ENCODE measurements at regions not wholly inside any gene's neighbourhood (a gene's known extent, or its start where the extent isn't known, plus 50 kb on each side); places are given as distances from the start of the nearest gene placed in this dataset.
A peak's percentile ranks its signal among the peaks of the same experiment; 100 is the strongest.
"Not testable (repeated sequence)": the region's sequence is repeated elsewhere in the genome, so short reads cannot be mapped to it uniquely, and the experiment has no call there.

DNA sequence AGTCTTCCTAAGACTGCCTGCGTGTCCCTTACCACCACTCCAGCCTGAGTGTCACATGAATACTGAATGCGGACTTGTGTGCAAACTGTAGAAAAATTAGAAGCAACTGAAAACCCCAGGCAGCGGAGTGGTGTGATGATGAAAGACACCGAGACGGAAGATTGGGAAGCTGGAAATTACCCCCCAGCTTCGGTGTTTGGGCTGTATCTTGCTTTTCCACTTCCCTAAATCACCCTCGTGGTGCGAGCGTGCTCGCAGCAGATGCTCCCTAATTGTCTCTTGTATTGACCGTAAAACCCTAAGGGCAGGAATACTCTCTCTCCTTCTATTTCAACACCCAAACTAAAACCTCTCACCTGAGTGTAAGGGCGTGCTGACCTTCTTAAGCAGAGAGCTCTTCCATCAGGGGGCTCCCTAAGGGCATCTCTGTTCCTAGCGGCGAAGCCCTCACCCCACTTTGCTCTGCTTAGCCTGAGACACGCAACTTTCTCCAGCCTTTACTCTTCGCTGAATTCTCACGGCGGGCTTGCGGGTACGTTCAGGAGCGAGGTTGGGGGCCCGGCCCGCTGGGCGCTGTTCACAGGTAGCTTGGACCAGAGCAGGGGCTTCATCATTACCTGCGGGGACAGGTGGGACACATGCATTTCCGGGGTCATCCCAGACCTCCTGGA is 62.4 kb downstream of the CRYBB2 start:
- peak overlapping the region; percentile 81; the same call in 1 of the 2 replicates for H3K4me3 ChIP-seq (ENCODE audit: low read length)
- H3K4me1 ChIP-seq (ENCODE audit: control insufficient read depth, insufficient read depth, low read length), result no peaks in the 10 kb centered on the region
- no peak for DNase-seq (ENCODE audit: low read depth, low spot score)
- H3K36me3 ChIP-seq (ENCODE audit: control insufficient read depth, insufficient read depth, low read length), result no peaks in the 10 kb centered on the region
- no peak overlapping the region for H3K27ac ChIP-seq (ENCODE audit: low read length)
- H3K9me3 ChIP-seq (ENCODE audit: control insufficient read depth, insufficient read depth, low read length), result no peaks in the 10 kb centered on the region
- WGBS (ENCODE audit: insufficient coverage, insufficient read length), result no CpG with 5 or more reads among the region's 26 CpGs
- peaks cover 12% of the 10 kb centered on the region for H3K27me3 ChIP-seq (ENCODE audit: control insufficient read depth, insufficient read depth, low read length)

DNA sequence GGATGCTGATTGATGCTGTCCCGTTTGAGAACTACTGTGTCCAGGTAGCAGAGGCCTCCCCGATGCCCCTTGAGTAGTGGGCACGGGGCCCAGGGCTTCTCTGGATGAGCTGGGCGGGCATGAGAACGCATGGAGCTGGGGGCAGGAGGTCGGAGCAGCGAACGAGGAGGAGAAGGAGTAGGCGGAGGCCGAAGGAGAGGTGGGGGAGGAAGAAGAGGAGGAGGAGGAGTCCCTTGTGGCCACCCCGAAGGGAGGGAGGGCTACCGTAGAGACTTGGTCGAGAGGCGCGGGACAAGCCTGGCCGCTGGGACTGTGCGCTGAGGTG is 62.9 kb downstream of the CRYBB2 start:
- H3K27ac ChIP-seq (ENCODE audit: low read length), result no peak overlapping the region
- H3K4me3 ChIP-seq (ENCODE audit: low read length), result peak overlapping the region; percentile 81; the same call in 1 of the 2 replicates
- no peaks in the 10 kb centered on the region for H3K36me3 ChIP-seq (ENCODE audit: control insufficient read depth, insufficient read depth, low read length)
- no peak for DNase-seq (ENCODE audit: low read depth, low spot score)
- H3K27me3 ChIP-seq (ENCODE audit: control insufficient read depth, insufficient read depth, low read length), result peaks cover 12% of the 10 kb centered on the region
- H3K9me3 ChIP-seq (ENCODE audit: control insufficient read depth, insufficient read depth, low read length), result no peaks in the 10 kb centered on the region
- H3K4me1 ChIP-seq (ENCODE audit: control insufficient read depth, insufficient read depth, low read length), result no peaks in the 10 kb centered on the region
- no CpG with 5 or more reads among the region's 17 CpGs for WGBS (ENCODE audit: insufficient coverage, insufficient read length)

DNA sequence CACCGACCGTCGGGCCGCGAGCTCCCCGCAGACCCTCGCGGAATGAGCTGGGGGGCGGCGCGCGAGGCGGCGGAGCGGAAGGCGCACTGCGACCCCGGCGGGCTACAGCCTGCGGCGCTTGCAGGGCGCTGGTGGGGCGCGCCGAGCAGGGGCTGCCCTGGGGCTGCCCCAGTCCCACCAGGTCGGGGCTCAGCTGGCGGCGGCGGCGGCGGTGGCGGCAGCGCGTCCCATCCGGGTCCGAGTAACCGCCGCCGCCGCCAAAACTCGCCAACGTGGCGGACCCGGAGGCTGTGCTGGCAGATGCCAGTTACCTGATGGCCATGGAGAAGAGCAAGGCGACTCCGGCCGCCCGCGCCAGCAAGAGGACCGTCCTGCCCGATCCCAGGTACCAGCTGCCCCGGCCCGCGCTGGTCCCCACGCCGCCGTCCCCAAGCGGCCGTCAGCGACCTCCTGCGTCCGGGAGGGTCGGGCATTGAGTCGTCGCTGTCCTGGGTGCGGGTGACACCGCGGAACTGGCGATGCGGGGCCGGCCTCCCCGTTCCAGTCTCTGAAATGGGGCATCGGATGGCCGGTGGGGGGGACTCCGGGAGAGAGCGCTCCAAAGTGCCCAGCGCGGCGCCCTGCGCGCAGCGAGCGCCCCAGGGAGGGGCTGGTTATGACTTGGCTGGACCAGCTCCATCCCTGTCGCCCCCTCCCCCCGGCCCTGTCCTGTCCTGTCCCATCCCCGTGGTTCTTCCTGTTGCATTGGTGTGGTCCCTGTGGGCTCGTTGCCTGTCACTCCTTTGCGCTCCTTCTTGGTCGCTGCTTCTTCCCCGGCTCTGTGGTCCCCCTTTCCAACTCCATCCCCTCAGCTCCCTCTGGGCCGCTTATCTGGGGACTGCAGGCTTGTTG is 63.5 kb downstream of the CRYBB2 start:
- Histone ChIP-seq H3K4me3 (ENCODE audit: low read length) (peak overlapping the region; percentile 81; the same call in 1 of the 2 replicates), H3K9me3 (ENCODE audit: control insufficient read depth, insufficient read depth, low read length) (no peaks in the 10 kb centered on the region), H3K27me3 (ENCODE audit: control insufficient read depth, insufficient read depth, low read length) (peaks cover 12% of the 10 kb centered on the region), H3K27ac (ENCODE audit: low read length) (no peak overlapping the region), H3K4me1 (ENCODE audit: control insufficient read depth, insufficient read depth, low read length) (no peaks in the 10 kb centered on the region), H3K36me3 (ENCODE audit: control insufficient read depth, insufficient read depth, low read length) (no peaks in the 10 kb centered on the region)
- peak; percentile 70 for DNase-seq (ENCODE audit: low read depth, low spot score)
- whole genome bisulfite sequencing (ENCODE audit: insufficient coverage, insufficient read length), result no CpG with 5 or more reads among the region's 91 CpGs

DNA sequence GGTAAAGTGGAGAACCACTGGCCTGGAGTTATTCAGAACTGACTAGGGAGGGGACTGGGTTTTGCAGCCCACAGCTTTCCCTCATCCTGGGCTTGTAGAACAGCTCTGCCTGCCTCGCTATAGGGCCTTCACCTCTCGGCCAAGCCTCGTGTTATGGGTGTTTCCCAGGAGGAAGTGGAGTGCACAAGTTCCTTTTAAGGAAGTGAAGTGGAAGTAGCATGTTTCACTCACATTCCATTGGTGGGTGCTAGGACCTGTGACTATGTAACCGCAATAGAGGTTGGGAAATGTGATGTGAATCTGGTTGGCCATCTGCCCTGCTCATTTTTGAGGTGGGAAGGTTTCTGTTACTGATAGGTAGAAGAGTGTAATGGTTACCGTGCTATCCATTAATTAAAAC is 69.0 kb downstream of the CRYBB2 start:
- H3K36me3 ChIP-seq (ENCODE audit: control insufficient read depth, insufficient read depth, low read length); H3K27ac ChIP-seq (ENCODE audit: low read length); H3K27me3 ChIP-seq (ENCODE audit: control insufficient read depth, insufficient read depth, low read length); H3K4me3 ChIP-seq (ENCODE audit: low read length); H3K9me3 ChIP-seq (ENCODE audit: control insufficient read depth, insufficient read depth, low read length); H3K4me1 ChIP-seq (ENCODE audit: control insufficient read depth, insufficient read depth, low read length); DNase-seq (ENCODE audit: low read depth, low spot score): not testable (repeated sequence)
- no CpG with 5 or more reads among the region's 5 CpGs for WGBS (ENCODE audit: insufficient coverage, insufficient read length)

DNA sequence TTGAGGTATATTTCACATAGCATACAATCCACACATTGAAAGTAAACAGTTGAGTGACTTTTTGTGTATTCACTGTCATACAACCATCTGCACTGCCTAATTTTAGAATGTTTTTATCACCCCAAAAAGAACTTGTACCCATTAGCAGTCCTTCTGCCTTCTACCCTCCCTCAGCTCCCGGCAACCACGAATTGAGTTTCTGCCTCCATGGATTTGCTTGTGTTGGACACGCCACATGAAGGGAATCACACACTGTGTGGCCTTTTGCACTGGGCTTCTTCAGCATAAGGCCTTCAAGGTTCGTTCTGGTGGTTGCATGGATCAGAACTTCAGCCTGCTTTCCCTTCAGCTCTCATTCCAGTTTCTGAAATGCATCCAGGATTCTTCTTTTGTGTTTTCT is 82.5 kb downstream of the CRYBB2 start:
- not testable (repeated sequence) for DNase-seq (ENCODE audit: low read depth, low spot score); H3K4me1 ChIP-seq (ENCODE audit: control insufficient read depth, insufficient read depth, low read length); H3K4me3 ChIP-seq (ENCODE audit: low read length); H3K36me3 ChIP-seq (ENCODE audit: control insufficient read depth, insufficient read depth, low read length); H3K27me3 ChIP-seq (ENCODE audit: control insufficient read depth, insufficient read depth, low read length); H3K9me3 ChIP-seq (ENCODE audit: control insufficient read depth, insufficient read depth, low read length); H3K27ac ChIP-seq (ENCODE audit: low read length)
- no CpG with 5 or more reads among the region's 4 CpGs for WGBS (ENCODE audit: insufficient coverage, insufficient read length)

DNA sequence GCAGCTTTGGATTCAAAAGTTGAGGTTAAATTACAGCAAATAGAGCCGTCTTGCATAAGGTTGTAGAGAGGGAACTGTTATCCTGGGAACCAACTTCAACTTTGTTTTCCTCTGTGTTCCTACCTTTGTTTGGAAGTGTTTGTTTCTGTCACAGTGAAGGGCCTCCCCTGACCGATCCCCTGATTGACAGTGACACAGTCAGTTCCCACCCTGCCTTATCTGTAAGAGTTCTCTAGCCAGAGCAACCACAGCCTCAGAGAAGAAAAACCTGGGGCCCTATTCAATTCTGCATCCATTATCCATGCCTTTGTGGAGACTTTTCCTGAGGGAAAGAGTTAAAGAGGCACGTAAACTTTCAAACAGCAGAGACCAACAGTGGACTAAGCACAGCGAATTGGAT is 90.1 kb downstream of the CRYBB2 start:
- H3K27me3 ChIP-seq (ENCODE audit: control insufficient read depth, insufficient read depth, low read length); DNase-seq (ENCODE audit: low read depth, low spot score); H3K27ac ChIP-seq (ENCODE audit: low read length); H3K4me3 ChIP-seq (ENCODE audit: low read length); H3K4me1 ChIP-seq (ENCODE audit: control insufficient read depth, insufficient read depth, low read length); H3K36me3 ChIP-seq (ENCODE audit: control insufficient read depth, insufficient read depth, low read length); H3K9me3 ChIP-seq (ENCODE audit: control insufficient read depth, insufficient read depth, low read length): not testable (repeated sequence)
- no CpG with 5 or more reads among the region's 4 CpGs for WGBS (ENCODE audit: insufficient coverage, insufficient read length)

DNA sequence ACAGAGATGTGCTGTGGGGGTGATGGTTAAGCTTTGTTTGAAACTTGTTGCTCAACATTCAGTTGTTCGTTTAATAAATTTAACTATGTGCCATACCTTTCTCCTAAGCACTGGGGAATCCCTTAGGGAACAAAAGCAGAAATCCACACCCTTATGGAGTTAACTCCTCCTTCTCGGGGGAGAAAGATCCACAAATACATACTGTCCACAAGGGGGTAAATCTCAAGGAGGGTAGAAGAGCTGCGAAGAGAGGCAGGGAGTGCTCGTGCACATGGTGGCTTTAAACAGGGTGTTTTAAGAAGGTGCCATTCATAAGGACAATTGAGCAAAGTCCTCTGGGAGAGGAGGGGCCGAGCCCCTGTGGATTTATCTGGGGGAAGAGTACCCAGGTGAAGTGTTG is 92.5 kb downstream of the CRYBB2 start:
- not testable (repeated sequence) for DNase-seq (ENCODE audit: low read depth, low spot score); H3K9me3 ChIP-seq (ENCODE audit: control insufficient read depth, insufficient read depth, low read length); H3K4me3 ChIP-seq (ENCODE audit: low read length); H3K27ac ChIP-seq (ENCODE audit: low read length); H3K4me1 ChIP-seq (ENCODE audit: control insufficient read depth, insufficient read depth, low read length); H3K27me3 ChIP-seq (ENCODE audit: control insufficient read depth, insufficient read depth, low read length); H3K36me3 ChIP-seq (ENCODE audit: control insufficient read depth, insufficient read depth, low read length)
- WGBS (ENCODE audit: insufficient coverage, insufficient read length), result no CpG with 5 or more reads among the region's 5 CpGs

DNA sequence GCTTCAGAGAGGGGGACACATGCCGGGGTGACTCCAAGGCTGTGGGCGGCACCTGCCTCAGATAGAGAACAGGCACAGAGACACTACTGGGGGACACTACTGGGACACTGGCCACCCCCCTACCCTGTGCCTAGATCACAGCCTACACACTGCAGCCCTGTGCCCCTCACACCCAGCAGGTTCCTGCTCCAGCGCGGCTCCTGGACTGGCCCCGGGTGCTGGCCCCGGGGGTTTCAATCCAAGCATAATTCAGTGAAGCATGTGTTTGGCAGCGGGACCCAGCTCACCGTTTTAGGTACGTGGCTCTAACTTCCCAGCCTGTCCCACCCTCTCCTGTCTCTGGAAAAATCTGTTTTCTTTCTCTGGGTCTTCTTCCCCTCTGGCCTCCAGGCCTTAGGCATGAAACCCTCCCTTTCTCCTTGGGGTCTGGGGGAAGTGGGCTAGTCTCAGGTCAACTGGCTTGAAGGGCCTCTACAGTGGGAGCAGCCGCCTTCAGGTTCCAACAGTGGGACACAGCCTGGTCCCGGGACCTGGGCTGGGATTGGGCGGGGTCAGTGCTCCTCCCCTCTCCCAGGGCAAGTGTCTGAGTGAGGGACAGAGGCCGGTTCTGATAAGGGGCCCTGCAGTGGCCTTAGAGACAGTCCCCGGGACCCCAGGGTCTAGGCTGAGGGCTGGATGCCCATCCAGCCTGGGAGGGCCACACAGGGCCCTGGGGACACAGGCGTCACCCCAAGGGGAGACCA is 98.8 kb downstream of the CRYBB2 start:
- Histone ChIP-seq H3K4me1 (ENCODE audit: control insufficient read depth, insufficient read depth, low read length) (no peaks in the 10 kb centered on the region), H3K27me3 (ENCODE audit: control insufficient read depth, insufficient read depth, low read length) (no peaks in the 10 kb centered on the region), H3K27ac (ENCODE audit: low read length) (no peak overlapping the region), H3K36me3 (ENCODE audit: control insufficient read depth, insufficient read depth, low read length) (no peaks in the 10 kb centered on the region), H3K9me3 (ENCODE audit: control insufficient read depth, insufficient read depth, low read length) (no peaks in the 10 kb centered on the region), H3K4me3 (ENCODE audit: low read length) (no peak overlapping the region)
- WGBS (ENCODE audit: insufficient coverage, insufficient read length), result no CpG with 5 or more reads among the region's 15 CpGs
- DNase-seq (ENCODE audit: low read depth, low spot score), result no peak

DNA sequence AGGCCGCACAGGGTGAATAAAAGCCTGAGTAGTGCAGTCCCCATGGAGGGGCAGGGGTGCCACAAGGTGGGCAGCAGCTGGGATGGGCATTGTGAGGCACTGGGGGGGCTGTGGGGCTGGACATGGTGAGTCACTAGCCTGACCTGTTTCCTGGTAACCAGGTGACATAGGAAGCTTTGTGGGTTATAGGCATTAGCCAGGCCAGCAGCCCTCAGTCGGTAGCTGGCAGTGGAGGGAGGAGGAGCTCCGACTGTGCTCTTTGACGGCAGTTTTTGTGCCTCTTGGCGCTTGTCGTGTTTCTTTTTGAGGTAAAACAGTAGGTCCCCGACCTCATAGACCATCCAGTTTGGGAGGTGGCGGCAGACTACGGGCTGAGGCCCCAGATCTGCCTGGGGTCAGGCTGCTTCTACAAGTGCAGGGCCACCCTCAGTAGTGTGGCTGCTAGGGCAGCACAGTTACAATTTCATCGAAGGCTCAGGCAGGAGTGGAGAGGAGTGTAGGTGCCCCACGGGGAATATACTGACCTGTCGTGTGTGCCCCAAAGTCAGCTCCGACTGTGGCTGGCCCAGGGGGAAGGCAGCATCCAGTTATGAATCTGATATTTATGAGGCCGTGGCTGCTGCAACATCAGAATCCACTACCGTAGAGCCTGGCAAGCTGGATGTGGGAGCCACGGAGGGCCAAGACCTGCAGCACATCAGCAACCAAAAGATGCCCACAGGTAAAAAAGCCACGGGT is 107.7 kb downstream of the CRYBB2 start:
- no peaks in the 10 kb centered on the region; the same call in 1 of the 2 replicates for H3K27me3 ChIP-seq (ENCODE audit: control insufficient read depth, insufficient read depth, low read length)

DNA sequence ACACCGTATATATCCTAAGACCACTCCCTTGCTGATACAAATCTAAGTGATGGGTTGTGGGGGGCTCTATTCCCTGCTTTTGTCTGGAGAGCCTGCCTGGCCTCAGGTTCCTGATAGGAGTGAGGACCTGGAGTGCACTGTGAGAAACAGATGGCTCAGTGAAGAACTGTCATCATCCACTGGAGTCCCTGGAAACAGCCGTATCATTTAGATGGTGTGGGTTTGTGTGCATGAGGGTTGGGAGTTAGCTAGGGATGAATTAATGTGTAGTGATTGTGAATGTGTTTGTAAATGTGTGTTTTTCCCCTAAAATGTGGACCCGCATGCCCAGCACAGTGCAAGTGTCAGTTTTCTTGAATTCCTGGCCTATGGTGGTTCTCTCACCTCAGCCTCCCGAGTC is 111.6 kb downstream of the CRYBB2 start:
- Histone ChIP-seq H3K36me3 (ENCODE audit: control insufficient read depth, insufficient read depth, low read length) (no peaks in the 10 kb centered on the region), H3K4me1 (ENCODE audit: control insufficient read depth, insufficient read depth, low read length) (no peaks in the 10 kb centered on the region), H3K27me3 (ENCODE audit: control insufficient read depth, insufficient read depth, low read length) (no peaks in the 10 kb centered on the region; the same call in 1 of the 2 replicates), H3K9me3 (ENCODE audit: control insufficient read depth, insufficient read depth, low read length) (no peaks in the 10 kb centered on the region), H3K27ac (ENCODE audit: low read length) (no peak overlapping the region), H3K4me3 (ENCODE audit: low read length) (no peak overlapping the region)
- no CpG with 5 or more reads among the region's 4 CpGs for WGBS (ENCODE audit: insufficient coverage, insufficient read length)
- DNase-seq (ENCODE audit: low read depth, low spot score), result no peak

More for the DNA sequence above, 107.7 kb downstream of the CRYBB2 start:
- H3K4me3 ChIP-seq (ENCODE audit: low read length), result no peak overlapping the region
- no peaks in the 10 kb centered on the region for H3K36me3 ChIP-seq (ENCODE audit: control insufficient read depth, insufficient read depth, low read length)
- no peaks in the 10 kb centered on the region for H3K9me3 ChIP-seq (ENCODE audit: control insufficient read depth, insufficient read depth, low read length)
- DNase-seq (ENCODE audit: low read depth, low spot score), result no peak
- H3K27ac ChIP-seq (ENCODE audit: low read length), result no peak overlapping the region
- no peaks in the 10 kb centered on the region for H3K4me1 ChIP-seq (ENCODE audit: control insufficient read depth, insufficient read depth, low read length)
- no CpG with 5 or more reads among the region's 17 CpGs for WGBS (ENCODE audit: insufficient coverage, insufficient read length)

All from iPS DF 6.9 (cell line).